ENCODE measurements at regions not wholly inside any gene's neighbourhood (a gene's known extent, or its start where the extent isn't known, plus 50 kb on each side); places are given as distances from the start of the nearest gene placed in this dataset.

DNA sequence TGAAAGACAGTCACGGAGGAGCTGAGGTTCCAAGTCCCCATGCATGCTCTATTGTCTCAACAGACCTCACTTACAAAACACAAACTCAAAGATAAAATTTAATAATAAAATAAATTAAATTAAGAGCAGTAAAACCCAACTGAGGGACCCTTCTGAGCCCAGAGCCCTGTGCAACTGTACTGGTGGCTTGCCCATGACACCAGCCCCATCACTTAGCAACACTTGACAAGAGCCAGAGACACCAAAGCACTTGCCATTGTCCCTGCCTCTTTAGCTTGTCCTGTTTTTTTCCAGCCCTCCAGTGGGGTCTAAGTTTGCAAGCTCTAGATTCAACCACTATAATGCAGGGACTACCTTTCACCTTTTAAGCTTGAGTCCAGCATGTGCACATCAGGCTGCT, 117.9 kb downstream of the JCAD start:
- Histone ChIP-seq H3K36me3 (ENCODE audit: control insufficient read depth in 4 of 4, insufficient read depth in 3 of 4, low read depth in 1 of 4, low read length in 3 of 4) (no peaks in the 10 kb centered on the region), H3K27ac (ENCODE audit: low read depth in 1 of 2, low read length in 2 of 2) (no peak overlapping the region), H3K27me3 (ENCODE audit: control insufficient read depth in 4 of 4, insufficient read depth in 4 of 4, low read length in 3 of 4) (no peaks in the 10 kb centered on the region), H3K9me3 (ENCODE audit: control insufficient read depth in 4 of 4, low read length in 3 of 4) (no peaks in the 10 kb centered on the region), H3K4me3 (ENCODE audit: low read depth in 1 of 3, low read length in 3 of 3) (no peak overlapping the region), H3K9ac (ENCODE audit: low read depth in 1 of 2, low read length in 2 of 2) (no peak overlapping the region), H3K4me1 (ENCODE audit: control insufficient read depth in 4 of 4, insufficient read depth in 4 of 4, low read length in 3 of 4) (peaks cover 0 to under 1% (median 0%) of the 10 kb centered on the region in 4 donors)
- 100% methylated on average over 1 of the region's 1 CpG for WGBS
- DNase-seq (ENCODE audit: low spot score), result no peak
- no peak for TF ChIP-seq GABPA (IDR thresholded peaks at IDR 0.05 in 1 of 2, conservative IDR thresholded peaks at IDR 0.05 in 1 of 2)
- no peak for TF ChIP-seq EGR1 (IDR thresholded peaks at IDR 0.05; ENCODE audit: low read depth in 2 of 2)
- TF ChIP-seq HNF4G (IDR thresholded peaks at IDR 0.05), result no peak
- TF ChIP-seq FOXA2 (IDR thresholded peaks at IDR 0.05), result no peak
- TF ChIP-seq, protein P1, sequence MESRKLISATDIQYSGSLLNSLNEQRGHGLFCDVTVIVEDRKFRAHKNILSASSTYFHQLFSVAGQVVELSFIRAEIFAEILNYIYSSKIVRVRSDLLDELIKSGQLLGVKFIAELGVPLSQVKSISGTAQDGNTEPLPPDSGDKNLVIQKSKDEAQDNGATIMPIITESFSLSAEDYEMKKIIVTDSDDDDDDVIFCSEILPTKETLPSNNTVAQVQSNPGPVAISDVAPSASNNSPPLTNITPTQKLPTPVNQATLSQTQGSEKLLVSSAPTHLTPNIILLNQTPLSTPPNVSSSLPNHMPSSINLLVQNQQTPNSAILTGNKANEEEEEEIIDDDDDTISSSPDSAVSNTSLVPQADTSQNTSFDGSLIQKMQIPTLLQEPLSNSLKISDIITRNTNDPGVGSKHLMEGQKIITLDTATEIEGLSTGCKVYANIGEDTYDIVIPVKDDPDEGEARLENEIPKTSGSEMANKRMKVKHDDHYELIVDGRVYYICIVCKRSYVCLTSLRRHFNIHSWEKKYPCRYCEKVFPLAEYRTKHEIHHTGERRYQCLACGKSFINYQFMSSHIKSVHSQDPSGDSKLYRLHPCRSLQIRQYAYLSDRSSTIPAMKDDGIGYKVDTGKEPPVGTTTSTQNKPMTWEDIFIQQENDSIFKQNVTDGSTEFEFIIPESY (IDR thresholded peaks at IDR 0.05), result no peak
- no peak for TF ChIP-seq RAD21 (IDR thresholded peaks at IDR 0.05)
- TF ChIP-seq NR2F2 (IDR thresholded peaks at IDR 0.05), result no peak
- TF ChIP-seq YY1 (IDR thresholded peaks at IDR 0.05), result no peak
- TF ChIP-seq SP1 (IDR thresholded peaks at IDR 0.05), result no peak

DNA sequence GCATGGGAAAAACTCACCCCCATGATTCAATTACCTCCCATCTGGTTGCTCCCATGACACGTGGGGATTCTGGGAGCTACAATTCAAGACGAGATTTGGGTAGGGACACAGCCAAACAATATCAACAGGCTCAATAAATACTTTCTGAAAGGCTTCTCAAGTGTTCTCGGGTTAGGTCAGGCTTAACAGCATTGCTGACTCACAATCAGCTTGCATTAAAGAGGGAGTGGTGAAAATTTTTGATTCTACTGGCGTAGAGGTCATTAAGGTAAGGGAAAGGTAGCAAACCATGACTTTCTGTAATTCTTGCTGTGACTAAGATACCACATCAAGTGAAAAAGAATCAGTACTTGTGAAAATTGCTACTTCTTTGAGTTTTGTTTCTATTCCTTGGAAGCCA, 126.4 kb downstream of the JCAD start:
- Histone ChIP-seq H3K27ac (ENCODE audit: low read depth in 1 of 2, low read length in 2 of 2) (no peak overlapping the region), H3K4me1 (ENCODE audit: control insufficient read depth in 4 of 4, insufficient read depth in 4 of 4, low read length in 3 of 4) (no peaks in the 10 kb centered on the region), H3K9ac (ENCODE audit: low read depth in 1 of 2, low read length in 2 of 2) (no peak overlapping the region), H3K36me3 (ENCODE audit: control insufficient read depth in 4 of 4, insufficient read depth in 3 of 4, low read depth in 1 of 4, low read length in 3 of 4) (no peaks in the 10 kb centered on the region), H3K27me3 (ENCODE audit: control insufficient read depth in 4 of 4, insufficient read depth in 4 of 4, low read length in 3 of 4) (no peaks in the 10 kb centered on the region), H3K9me3 (ENCODE audit: control insufficient read depth in 4 of 4, low read length in 3 of 4) (no peaks in the 10 kb centered on the region), H3K4me3 (ENCODE audit: low read depth in 1 of 3, low read length in 3 of 3) (no peak overlapping the region)
- no peak for DNase-seq (ENCODE audit: low spot score)
- 90% methylated on average over 4 of the region's 4 CpGs for WGBS
- TF ChIP-seq, protein P2, sequence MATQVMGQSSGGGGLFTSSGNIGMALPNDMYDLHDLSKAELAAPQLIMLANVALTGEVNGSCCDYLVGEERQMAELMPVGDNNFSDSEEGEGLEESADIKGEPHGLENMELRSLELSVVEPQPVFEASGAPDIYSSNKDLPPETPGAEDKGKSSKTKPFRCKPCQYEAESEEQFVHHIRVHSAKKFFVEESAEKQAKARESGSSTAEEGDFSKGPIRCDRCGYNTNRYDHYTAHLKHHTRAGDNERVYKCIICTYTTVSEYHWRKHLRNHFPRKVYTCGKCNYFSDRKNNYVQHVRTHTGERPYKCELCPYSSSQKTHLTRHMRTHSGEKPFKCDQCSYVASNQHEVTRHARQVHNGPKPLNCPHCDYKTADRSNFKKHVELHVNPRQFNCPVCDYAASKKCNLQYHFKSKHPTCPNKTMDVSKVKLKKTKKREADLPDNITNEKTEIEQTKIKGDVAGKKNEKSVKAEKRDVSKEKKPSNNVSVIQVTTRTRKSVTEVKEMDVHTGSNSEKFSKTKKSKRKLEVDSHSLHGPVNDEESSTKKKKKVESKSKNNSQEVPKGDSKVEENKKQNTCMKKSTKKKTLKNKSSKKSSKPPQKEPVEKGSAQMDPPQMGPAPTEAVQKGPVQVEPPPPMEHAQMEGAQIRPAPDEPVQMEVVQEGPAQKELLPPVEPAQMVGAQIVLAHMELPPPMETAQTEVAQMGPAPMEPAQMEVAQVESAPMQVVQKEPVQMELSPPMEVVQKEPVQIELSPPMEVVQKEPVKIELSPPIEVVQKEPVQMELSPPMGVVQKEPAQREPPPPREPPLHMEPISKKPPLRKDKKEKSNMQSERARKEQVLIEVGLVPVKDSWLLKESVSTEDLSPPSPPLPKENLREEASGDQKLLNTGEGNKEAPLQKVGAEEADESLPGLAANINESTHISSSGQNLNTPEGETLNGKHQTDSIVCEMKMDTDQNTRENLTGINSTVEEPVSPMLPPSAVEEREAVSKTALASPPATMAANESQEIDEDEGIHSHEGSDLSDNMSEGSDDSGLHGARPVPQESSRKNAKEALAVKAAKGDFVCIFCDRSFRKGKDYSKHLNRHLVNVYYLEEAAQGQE (IDR thresholded peaks at IDR 0.05), result no peak
- TF ChIP-seq TAF1 (conservative IDR thresholded peaks at IDR 0.05) (no peak), HNF4G (IDR thresholded peaks at IDR 0.05) (no peak), SP1 (IDR thresholded peaks at IDR 0.05) (no peak), RAD21 (IDR thresholded peaks at IDR 0.05) (no peak), JUND (IDR thresholded peaks at IDR 0.05) (no peak), FOXA1 (IDR thresholded peaks at IDR 0.05) (no peak), EGR1 (IDR thresholded peaks at IDR 0.05; ENCODE audit: low read depth in 2 of 2) (no peak), GABPA (IDR thresholded peaks at IDR 0.05 in 1 of 2, conservative IDR thresholded peaks at IDR 0.05 in 1 of 2) (no peak)
- TF ChIP-seq, protein P3, sequence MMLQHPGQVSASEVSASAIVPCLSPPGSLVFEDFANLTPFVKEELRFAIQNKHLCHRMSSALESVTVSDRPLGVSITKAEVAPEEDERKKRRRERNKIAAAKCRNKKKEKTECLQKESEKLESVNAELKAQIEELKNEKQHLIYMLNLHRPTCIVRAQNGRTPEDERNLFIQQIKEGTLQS (IDR thresholded peaks at IDR 0.05), result no peak
- TF ChIP-seq, protein P1 (IDR thresholded peaks at IDR 0.05), result no peak
